ENCODE measurements at regions not wholly inside any gene's neighbourhood (a gene's known extent, or its start where the extent isn't known, plus 50 kb on each side); places are given as distances from the start of the nearest gene placed in this dataset.

DNA sequence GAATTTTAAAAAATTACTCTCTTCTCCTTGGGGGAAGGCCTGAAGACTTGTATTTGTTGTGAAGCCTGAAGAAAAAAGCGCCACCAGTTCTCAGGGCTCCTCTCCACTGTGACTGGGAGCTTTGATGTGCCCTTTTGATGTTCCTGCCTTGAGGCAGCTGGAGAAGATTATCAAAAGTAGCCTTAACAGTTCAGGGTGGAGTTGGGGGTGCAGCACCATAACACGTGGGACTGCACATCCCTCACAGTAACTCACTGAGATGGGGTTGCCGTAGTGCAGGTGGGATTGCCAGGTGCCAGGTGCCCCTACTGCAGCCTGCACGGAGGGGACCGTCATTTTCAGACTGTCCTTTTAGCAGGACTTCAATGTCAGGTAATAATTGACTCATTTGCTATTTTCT is 474.1 kb downstream of the ETNK1 start:
- Histone ChIP-seq H3K4me3 (no peak overlapping the region), H3K27ac (no peak overlapping the region), H3K27me3 (no peaks in the 10 kb centered on the region), H3K4me1 (no peaks in the 10 kb centered on the region), H3K9me3 (no peaks in the 10 kb centered on the region), H3K36me3 (ENCODE audit: low read depth, missing control alignments) (no peaks in the 10 kb centered on the region)
- intact Hi-C loops (cut with DNase I; ENCODE audit: low total_unique reads): no loop called here
- TF ChIP-seq CTCF (IDR thresholded peaks at IDR 0.05): no peak
- no peak for TF ChIP-seq POLR2A (IDR thresholded peaks at IDR 0.05)
- 66 to 73% methylated on average over 5 of the region's 5 CpGs for WGBS, 2 donors
- no peak for DNase-seq

DNA sequence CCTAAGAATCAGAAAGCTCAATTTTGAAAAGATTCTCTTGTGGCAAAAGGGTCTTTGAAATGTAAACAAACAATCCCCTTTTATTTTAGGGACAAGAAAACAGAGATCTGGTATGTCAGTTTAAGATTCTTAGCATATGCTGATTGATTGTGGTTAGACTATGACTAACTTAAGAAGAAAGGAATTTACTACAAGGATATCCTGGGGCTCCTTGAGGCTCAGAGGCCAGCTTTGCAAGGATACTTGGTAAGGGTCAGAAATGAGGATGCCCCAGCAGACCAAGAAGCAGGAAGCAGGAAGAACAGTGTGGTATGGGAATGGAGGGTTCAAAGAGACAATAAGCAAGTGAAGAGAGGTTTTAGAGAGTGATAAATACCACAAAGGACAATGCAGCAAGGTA is 474.6 kb downstream of the ETNK1 start:
- intact Hi-C loops (cut with DNase I; ENCODE audit: low total_unique reads): no loop called here
- H3K4me3 ChIP-seq: no peak overlapping the region
- DNase-seq: no peak
- H3K27ac ChIP-seq: no peak overlapping the region
- H3K27me3 ChIP-seq: no peaks in the 10 kb centered on the region
- TF ChIP-seq CTCF (IDR thresholded peaks at IDR 0.05): no peak
- TF ChIP-seq POLR2A (IDR thresholded peaks at IDR 0.05): no peak
- H3K9me3 ChIP-seq: no peaks in the 10 kb centered on the region
- H3K4me1 ChIP-seq: no peaks in the 10 kb centered on the region
- no peaks in the 10 kb centered on the region for H3K36me3 ChIP-seq (ENCODE audit: low read depth, missing control alignments)

DNA sequence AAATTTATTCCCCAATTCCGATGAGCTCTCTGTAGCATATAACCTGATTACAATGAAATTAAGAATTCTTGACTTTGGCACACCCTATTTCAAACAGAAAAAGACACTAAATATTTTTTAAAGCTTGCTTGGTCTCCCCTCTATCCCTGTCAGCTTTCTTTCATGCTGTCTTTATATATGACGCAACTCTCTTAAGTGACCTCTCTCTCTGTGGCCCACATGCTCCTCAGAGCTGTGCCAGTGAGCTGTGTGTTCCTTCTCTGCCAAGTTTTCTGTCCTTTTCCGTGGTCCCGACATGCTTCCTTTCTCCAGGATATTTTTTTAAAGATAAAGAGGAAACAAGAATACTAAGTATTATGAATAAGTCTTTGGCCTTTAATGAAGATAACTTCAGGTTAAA is 484.0 kb downstream of the ETNK1 start:
- TF ChIP-seq CTCF (IDR thresholded peaks at IDR 0.05) (no peak), POLR2A (IDR thresholded peaks at IDR 0.05) (no peak)
- DNase-seq: no peak
- H3K4me1 ChIP-seq: no peaks in the 10 kb centered on the region
- no peak overlapping the region for H3K4me3 ChIP-seq
- H3K27ac ChIP-seq: no peak overlapping the region
- intact Hi-C loops (cut with DNase I; ENCODE audit: low total_unique reads): no loop called here
- no peaks in the 10 kb centered on the region for H3K27me3 ChIP-seq
- no peaks in the 10 kb centered on the region for H3K36me3 ChIP-seq (ENCODE audit: low read depth, missing control alignments)
- H3K9me3 ChIP-seq: no peaks in the 10 kb centered on the region
- 69 to 70% methylated on average over 4 of the region's 4 CpGs for WGBS, 2 donors

GRCh38 chr12:23113781-23114180 is 488.8 kb downstream of the ETNK1 start:
- WGBS, 2 donors: 86 to 90% methylated on average over 4 of the region's 4 CpGs
- no peaks in the 10 kb centered on the region for H3K4me1 ChIP-seq
- DNase-seq: no peak
- H3K27ac ChIP-seq: no peak overlapping the region
- no peak overlapping the region for H3K4me3 ChIP-seq
- TF ChIP-seq CTCF (IDR thresholded peaks at IDR 0.05) (no peak), POLR2A (IDR thresholded peaks at IDR 0.05) (no peak)
- H3K27me3 ChIP-seq: no peaks in the 10 kb centered on the region
- intact Hi-C loops (cut with DNase I; ENCODE audit: low total_unique reads): no loop called here
- no peaks in the 10 kb centered on the region for H3K9me3 ChIP-seq
- H3K36me3 ChIP-seq (ENCODE audit: low read depth, missing control alignments): no peaks in the 10 kb centered on the region

GRCh38 chr12:23115984-23116383 is 491.0 kb downstream of the ETNK1 start:
- no peak for TF ChIP-seq POLR2A (IDR thresholded peaks at IDR 0.05)
- H3K4me3 ChIP-seq: no peak overlapping the region
- WGBS, 2 donors: 94 to 98% methylated on average over 1 of the region's 1 CpG
- H3K27ac ChIP-seq: no peak overlapping the region
- H3K36me3 ChIP-seq (ENCODE audit: low read depth, missing control alignments): no peaks in the 10 kb centered on the region
- intact Hi-C loops (cut with DNase I; ENCODE audit: low total_unique reads): no loop called here
- H3K27me3 ChIP-seq: no peaks in the 10 kb centered on the region
- no peaks in the 10 kb centered on the region for H3K9me3 ChIP-seq
- no peaks in the 10 kb centered on the region for H3K4me1 ChIP-seq
- DNase-seq: no peak

Data from testis (tissue), 2 donors.